Right lobe of liver (tissue), 4 donors: ENCODE measurements at regions not wholly inside any gene's neighbourhood (a gene's known extent, or its start where the extent isn't known, plus 50 kb on each side); places are given as distances from the start of the nearest gene placed in this dataset.

Experiments used
- CTCF ChIP-seq, 4 donors: fragments of 200-600 bp in 3 of 4; fragments of 450-650 bp in 1 of 4; IDR thresholded peaks; one replicate each; pipeline versions ENCODE4 v1.5.1 to v1.8.0; 2016 to 2022; ENCODE audit warnings: antibody characterized with exemption in 4 of 4, mild to moderate bottlenecking in 2 of 4
- POLR2A ChIP-seq: fragments of 450-650 bp; IDR thresholded peaks from one replicate; pipeline ENCODE4 v1.6.1; 2017; ENCODE audit warnings: antibody characterized with exemption, mild to moderate bottlenecking
- donor health status: DM: no; HTN: no; CAD: no.
- donor health status: DM: no; HTN: no; CAD: no.
- donor health status: DM: no; HTN: yes; CAD: no.

GRCh38 chr12:77600468-77600843 is 230.2 kb upstream of the NAV3 start:
- TF ChIP-seq CTCF (IDR thresholded peaks at IDR 0.05) (no peak), POLR2A (no peak)
